Inferior parietal cortex (tissue), 1 donor: ENCODE measurements at regions not wholly inside any gene's neighbourhood (a gene's known extent, or its start where the extent isn't known, plus 50 kb on each side); places are given as distances from the start of the nearest gene placed in this dataset.

Experiments used
- DNase-seq: peaks from one replicate; pipeline ENCODE4 v3.0.0-alpha.2; 2016; ENCODE audit errors: extremely low spot score

GRCh38 chr3:43207628-43208085 lies 78.7 kb upstream of the SNRK start:
- DNase-seq, result no peak

GRCh38 chr3:43206632-43207031 lies 79.7 kb upstream of the SNRK start:
- no peak for DNase-seq

GRCh38 chr3:43206105-43206504 lies 80.2 kb upstream of the SNRK start:
- DNase-seq, result no peak

- DNase-seq, result no peak
These were observed 83.3 kb upstream of the SNRK start for GRCh38 chr3:43203022-43203421.

- DNase-seq, result no peak
These were observed 84.8 kb upstream of the SNRK start for GRCh38 chr3:43201581-43201980.

GRCh38 chr3:43199645-43200306 lies 86.6 kb upstream of the SNRK start:
- no peak for DNase-seq

- no peak for DNase-seq
These were observed 87.3 kb upstream of the SNRK start for GRCh38 chr3:43198791-43199644.

- no peak for DNase-seq
These were observed 88.0 kb upstream of the SNRK start for GRCh38 chr3:43198301-43198700.

GRCh38 chr3:43197181-43197580 lies 89.2 kb upstream of the SNRK start:
- DNase-seq, result no peak

GRCh38 chr3:43196721-43197120 lies 89.6 kb upstream of the SNRK start:
- DNase-seq, result no peak

- DNase-seq, result no peak
These were observed 89.2 kb upstream of the POMGNT2 start for GRCh38 chr3:43195115-43195498.

- DNase-seq, result no peak
These were observed 88.7 kb upstream of the POMGNT2 start for GRCh38 chr3:43194490-43195114.

GRCh38 chr3:43194069-43194468 lies 88.2 kb upstream of the POMGNT2 start:
- DNase-seq, result no peak

- DNase-seq, result no peak
These were observed 86.1 kb upstream of the POMGNT2 start for GRCh38 chr3:43192028-43192427.

GRCh38 chr3:43191116-43191515 lies 85.2 kb upstream of the POMGNT2 start:
- no peak for DNase-seq

GRCh38 chr3:43190670-43191069 lies 84.8 kb upstream of the POMGNT2 start:
- DNase-seq, result no peak

GRCh38 chr3:43187836-43188479 lies 82.1 kb upstream of the POMGNT2 start:
- DNase-seq, result no peak

GRCh38 chr3:43185983-43186314 lies 80.1 kb upstream of the POMGNT2 start:
- DNase-seq, result no peak

- no peak for DNase-seq
These were observed 79.5 kb upstream of the POMGNT2 start for GRCh38 chr3:43185274-43185982.

GRCh38 chr3:43183456-43183855 lies 77.6 kb upstream of the POMGNT2 start:
- DNase-seq, result no peak

GRCh38 chr3:43181202-43181821 lies 75.4 kb upstream of the POMGNT2 start:
- no peak for DNase-seq
